ENCODE measurements at regions not wholly inside any gene's neighbourhood (a gene's known extent, or its start where the extent isn't known, plus 50 kb on each side); places are given as distances from the start of the nearest gene placed in this dataset.
A peak's percentile ranks its signal among the peaks of the same experiment; 100 is the strongest.
"Not testable (repeated sequence)": the region's sequence is repeated elsewhere in the genome, so short reads cannot be mapped to it uniquely, and the experiment has no call there.

DNA sequence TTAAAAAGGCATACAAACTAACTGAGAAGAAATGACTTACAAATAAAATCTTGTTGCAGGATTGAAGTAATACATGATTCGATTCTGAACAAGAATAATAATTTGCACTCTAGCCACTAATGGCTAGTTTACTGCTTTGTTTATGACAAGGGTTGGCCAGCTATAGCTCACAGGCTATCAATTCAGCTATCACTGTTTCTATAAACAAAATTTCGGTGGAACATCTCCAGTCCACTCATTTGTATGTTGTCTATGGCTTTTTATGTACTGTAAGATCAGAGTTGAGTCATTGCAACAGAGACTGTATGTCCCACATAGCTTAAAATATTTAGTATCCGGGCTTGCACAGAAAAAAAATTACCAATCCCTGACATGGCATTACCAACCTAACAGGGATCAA is 543.7 kb upstream of the CNTNAP5 start:
- no peak for DNase-seq

DNA sequence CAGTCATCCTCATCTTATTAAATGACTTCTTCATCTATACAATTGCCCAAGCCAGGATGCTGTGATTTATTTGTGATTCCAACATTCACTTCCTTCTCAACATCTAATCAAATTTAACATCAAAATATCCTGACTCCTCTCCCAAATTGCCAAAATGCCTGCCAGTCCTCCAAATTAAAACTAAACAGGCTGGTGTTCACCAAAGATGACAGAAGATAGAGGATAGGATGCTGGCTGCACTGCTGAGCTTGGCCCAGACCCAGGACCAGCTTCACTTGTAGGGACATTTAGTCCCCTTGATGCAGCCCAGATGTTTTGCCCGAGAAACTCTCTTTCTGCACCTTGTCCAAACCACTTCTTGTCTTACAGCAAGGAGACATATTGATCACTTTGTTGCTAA is 540.0 kb upstream of the CNTNAP5 start:
- no peak for DNase-seq

DNA sequence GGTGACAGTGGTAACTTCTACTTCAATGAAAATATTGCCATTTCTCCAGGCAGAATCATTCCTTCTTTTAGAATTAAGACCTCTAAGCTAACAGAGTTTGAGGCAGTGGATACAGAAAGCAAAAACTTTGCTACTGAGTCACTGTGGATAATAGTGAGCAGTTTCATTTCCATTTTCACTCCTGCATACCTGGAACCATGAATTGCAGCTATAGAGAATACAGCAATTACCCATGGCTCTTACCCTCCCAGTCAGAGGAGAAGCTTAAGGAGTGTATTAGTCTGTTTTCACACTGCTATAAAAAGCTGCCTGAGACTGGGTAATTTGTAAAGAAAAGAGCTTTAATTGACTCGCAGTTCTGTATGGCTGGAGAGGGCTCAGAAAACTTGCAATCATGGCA is 531.4 kb upstream of the CNTNAP5 start:
- no peak for DNase-seq

DNA sequence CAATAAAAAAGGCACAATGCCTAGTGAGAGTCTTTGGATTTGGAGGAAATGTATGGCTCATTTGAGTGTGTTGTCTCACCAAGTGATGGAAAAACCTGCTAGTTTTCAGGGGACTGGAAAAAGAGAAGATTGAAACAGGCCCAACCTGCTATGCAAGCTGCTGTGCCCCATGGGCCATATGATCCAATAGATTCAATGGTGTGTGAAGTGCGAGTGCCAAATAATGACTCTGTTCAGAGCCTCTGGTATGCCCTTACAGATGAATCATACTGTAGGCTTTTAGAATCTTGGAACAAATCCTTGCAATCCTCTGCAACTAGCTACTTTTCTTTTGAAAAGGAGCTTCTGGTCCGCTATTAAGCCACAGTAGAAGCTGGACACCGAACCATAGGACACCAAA is 529.8 kb upstream of the CNTNAP5 start:
- no peak for DNase-seq

- DNase-seq = no peak
These were observed 524.7 kb upstream of the CNTNAP5 start for GRCh38 chr2:123500346-123500745.

- no peak for DNase-seq
These were observed 524.1 kb upstream of the CNTNAP5 start for GRCh38 chr2:123500988-123501387.

DNA sequence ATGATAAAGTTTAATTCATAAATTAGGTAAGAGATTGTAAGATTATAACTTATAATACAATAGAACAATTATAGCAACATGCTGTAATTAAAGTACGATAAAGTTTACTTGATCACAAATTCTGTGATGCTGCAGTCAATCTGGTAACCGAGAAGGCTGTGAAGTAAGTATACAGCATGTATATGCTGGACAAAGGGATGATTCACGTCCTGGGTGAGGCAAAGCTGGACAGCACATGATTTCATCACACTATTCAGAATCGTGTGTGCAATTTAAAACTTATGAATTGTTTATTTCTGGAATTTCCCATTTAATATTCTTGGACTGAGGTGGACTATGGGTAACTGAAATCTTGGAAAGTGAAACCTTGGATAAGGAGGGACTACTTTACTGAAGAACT is 522.2 kb upstream of the CNTNAP5 start:
- DNase-seq = no peak

DNA sequence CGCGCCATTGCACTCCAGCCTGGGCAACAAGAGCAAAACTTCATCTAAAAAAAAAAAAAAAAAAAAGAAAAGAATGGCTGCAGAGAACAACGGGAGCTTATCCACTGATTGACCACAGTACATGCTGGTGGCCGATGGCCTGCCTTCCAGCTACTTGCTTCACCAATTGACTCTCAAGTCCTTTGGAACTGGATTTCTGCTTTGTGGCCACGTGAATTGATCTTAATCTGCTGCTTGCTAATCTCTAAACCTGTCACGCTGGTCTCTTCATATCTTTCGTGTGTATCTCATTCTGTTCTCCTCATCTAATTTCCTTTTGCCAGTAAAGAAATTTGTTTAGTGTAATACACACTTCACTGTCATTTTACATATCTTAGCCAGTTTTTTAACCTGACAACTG is 512.5 kb upstream of the CNTNAP5 start:
- no peak for DNase-seq

GRCh38 chr2:123513351-123513750 is 511.7 kb upstream of the CNTNAP5 start:
- no peak for DNase-seq

DNA sequence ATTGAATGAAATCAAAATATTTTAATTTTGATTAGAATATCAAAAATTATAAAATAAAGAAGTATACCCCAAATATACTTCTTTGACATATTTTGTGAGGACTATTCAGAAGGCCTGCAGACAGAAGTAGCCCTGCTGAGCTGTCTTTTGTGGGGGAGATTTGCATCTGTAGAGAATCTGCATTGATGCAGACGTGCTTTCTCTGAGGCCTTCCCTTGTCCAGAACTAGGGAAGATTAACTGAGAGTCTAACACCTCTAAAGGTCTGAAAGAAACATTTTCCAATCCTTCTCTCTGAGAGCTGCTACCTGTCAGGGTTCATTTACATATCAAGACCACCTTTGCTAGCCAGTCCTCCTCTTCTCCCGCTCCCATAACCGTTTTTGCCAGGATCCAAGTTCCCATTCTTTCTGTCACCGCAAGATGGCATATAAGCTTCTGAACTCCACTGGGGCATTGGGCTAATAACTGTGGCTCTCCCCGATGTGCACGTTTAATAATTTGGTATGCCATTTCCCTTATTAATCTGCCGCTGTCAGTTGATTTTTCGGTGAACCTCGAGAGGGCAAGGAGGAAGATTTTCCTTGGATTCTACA is 510.4 kb upstream of the CNTNAP5 start:
- no peak for DNase-seq

- peak; percentile 77 for DNase-seq
These were observed 506.7 kb upstream of the CNTNAP5 start for GRCh38 chr2:123518367-123518766.

GRCh38 chr2:123521854-123522253 is 503.2 kb upstream of the CNTNAP5 start:
- DNase-seq = no peak

GRCh38 chr2:123522498-123522897 is 502.6 kb upstream of the CNTNAP5 start:
- not testable (repeated sequence) for DNase-seq

GRCh38 chr2:123528996-123529707 is 495.9 kb upstream of the CNTNAP5 start:
- DNase-seq = peak; percentile 52

DNA sequence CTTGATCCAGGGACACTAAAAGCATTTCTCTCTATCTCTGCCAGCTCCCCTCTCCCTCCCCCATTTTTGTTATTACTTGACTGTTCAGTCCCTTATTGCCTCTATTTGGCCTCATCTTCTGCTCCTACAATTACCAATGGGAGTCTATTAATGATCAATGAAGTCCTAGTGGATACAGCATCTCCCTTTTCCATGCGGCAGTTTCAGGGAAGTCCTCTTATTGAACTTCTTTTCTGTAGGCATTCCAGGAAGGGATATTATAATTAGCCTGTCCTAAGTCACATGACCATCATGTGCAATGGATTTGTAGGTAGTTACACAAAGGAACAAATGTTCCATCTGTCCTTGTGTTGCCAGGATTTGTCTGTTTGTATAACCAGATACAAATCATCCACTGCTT is 495.1 kb upstream of the CNTNAP5 start:
- DNase-seq = peak; percentile 34

GRCh38 chr2:123532126-123532525 is 493.0 kb upstream of the CNTNAP5 start:
- DNase-seq = no peak

DNA sequence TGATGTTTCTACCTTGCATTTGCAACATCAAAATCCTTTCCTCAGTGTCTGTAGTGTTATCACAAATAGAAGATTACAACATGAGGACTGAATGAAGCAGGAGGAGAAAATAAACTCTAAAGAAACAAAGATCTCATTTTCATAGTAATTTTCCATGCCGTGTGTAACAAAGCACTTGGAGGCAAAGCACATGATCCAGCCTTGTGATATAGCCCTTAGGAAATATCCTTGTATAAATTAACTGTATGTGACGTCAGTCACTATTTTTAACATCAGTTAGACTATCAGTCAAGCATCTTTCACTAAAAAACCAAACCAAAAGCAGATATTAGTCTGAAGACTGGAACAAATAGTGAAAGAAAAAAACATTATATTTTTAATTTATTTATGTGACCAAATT is 492.1 kb upstream of the CNTNAP5 start:
- peak; percentile 29 for DNase-seq

- peak; percentile 62 for DNase-seq
These were observed 484.8 kb upstream of the CNTNAP5 start for GRCh38 chr2:123540291-123540690.

DNA sequence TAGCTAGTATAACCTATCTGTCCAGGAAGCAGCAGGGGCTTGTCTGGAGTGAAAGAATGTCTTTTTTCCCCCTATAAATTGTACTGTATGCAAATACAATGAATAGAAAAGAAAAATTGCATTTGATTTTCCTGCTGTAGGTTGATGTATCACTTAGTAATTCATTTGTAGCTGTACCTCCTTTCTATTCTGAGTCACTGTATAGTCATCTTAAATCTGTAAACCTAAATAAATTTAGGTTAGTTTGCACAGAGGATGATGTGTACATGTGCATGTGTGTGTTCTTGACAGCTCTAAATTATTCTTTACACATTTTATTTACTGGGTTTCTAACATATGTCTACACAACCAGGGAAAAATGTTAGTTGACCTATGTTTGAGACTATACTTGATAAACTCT is 478.7 kb upstream of the CNTNAP5 start:
- DNase-seq = no peak

DNA sequence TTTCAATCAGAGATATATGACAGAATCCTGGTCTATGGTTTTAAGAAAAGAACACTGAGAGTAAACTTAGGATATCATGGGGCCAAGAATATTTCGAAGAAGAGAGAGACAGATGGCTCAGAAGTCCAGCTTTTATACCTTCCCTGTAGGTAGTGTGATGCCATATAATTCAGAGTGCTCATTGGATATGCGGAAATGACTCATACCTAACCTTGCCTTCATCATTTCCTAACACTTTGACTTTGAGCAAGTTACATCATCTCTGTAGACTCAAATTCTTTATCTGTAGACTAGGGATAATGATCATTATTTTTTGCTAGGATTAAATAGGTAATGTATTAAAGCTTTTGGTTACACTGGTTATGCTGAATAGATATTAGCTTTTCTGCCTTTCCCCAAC is 461.6 kb upstream of the CNTNAP5 start:
- no peak for DNase-seq

- DNase-seq = no peak
These were observed 458.7 kb upstream of the CNTNAP5 start for GRCh38 chr2:123566291-123566946.

DNA sequence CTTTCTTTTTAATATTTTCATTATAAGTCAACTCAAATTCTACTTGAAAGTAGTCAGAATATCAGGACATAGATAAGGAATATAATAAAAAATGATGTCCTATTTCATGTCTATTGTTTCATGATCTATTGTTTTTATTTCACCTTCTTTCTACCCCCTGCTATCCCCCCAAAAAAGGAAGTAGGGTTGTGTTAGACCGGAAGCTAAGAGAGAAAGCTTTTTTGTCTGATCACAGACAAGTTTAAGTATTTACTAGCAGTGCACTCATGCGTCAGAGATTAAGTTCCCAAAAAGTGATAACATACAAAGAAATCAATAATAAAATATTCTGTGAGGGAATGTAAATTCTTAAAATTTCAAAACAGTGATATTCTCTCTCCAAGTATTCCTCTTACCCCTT is 447.1 kb upstream of the CNTNAP5 start:
- no peak for DNase-seq

- peak; percentile 21 for DNase-seq
These were observed 428.5 kb upstream of the CNTNAP5 start for GRCh38 chr2:123596621-123597020.

All from muscle of arm (tissue), 1 donor.